Neural cell (in vitro differentiated cells): ENCODE measurements at regions not wholly inside any gene's neighbourhood (a gene's known extent, or its start where the extent isn't known, plus 50 kb on each side); places are given as distances from the start of the nearest gene placed in this dataset.

Experiments used
- H2AFZ ChIP-seq: fragments of 200-600, 300-800 bp; sonication (generic), shearing (Covaris generic); 2 replicates; pipeline ENCODE4 v1.6.0; 2014; ENCODE audit warnings: low read depth, mild to moderate bottlenecking, antibody characterized with exemption, low read length, moderate library complexity
- H3F3A ChIP-seq: fragments of 200-600 bp; shearing (Covaris generic); 2 replicates; pipeline ENCODE4 v1.6.1; 2016; ENCODE audit warnings: mild to moderate bottlenecking, moderate library complexity, mixed read lengths, antibody characterized with exemption, low read length; ENCODE audit not compliant: insufficient read depth, poor library complexity, severe bottlenecking
- H3K27ac ChIP-seq: fragments of 200-600, 300-800 bp; sonication (generic), shearing (Covaris generic); 2 replicates; pipeline ENCODE4 v1.5.1; 2014; ENCODE audit warnings: mild to moderate bottlenecking, low read length, moderate library complexity
- H3K27me3 ChIP-seq: fragments of 300-800, 200-600 bp; sonication (generic), shearing (Covaris generic); 2 replicates; pipeline ENCODE4 v1.6.0; 2014; ENCODE audit warnings: mild to moderate bottlenecking, low read depth, low read length, moderate library complexity; ENCODE audit not compliant: insufficient read depth
- H3K36me3 ChIP-seq: fragments of 300-800, 200-600 bp; sonication (generic), shearing (Covaris generic); 2 replicates; pipeline ENCODE4 v1.5.1; 2014; ENCODE audit warnings: mild to moderate bottlenecking, antibody characterized with exemption, low read length, moderate library complexity; ENCODE audit not compliant: insufficient read depth
- H3K4me2 ChIP-seq: fragments of 300-800, 200-600 bp; sonication (generic), shearing (Covaris generic); 2 replicates; pipeline ENCODE4 v1.6.0; 2014; ENCODE audit warnings: mild to moderate bottlenecking, low read length
- H3K4me3 ChIP-seq: fragments of 300-800, 200-600 bp; sonication (generic), shearing (Covaris generic); 2 replicates; pipeline ENCODE4 v1.5.1; 2014; ENCODE audit warnings: mild to moderate bottlenecking, low read length, moderate library complexity
- H3K79me2 ChIP-seq: fragments of 200-600 bp; shearing (Covaris generic); replicated peaks from 2 replicates; pipeline ENCODE4 v1.6.0; 2014; ENCODE audit warnings: mild to moderate bottlenecking, low read length, moderate library complexity; ENCODE audit not compliant: insufficient read depth
- H3K9ac ChIP-seq: fragments of 300-800, 200-600 bp; sonication (generic), shearing (Covaris generic); 2 replicates; pipeline ENCODE4 v1.6.1; 2016; ENCODE audit warnings: mild to moderate bottlenecking, low read length, mixed read lengths
- H3K9me2 ChIP-seq: fragments of 200-600 bp; shearing (Covaris generic); 2 replicates; pipeline ENCODE4 v1.6.1; 2016; ENCODE audit warnings: mild to moderate bottlenecking, low read length, mixed read lengths; ENCODE audit not compliant: insufficient read depth
- H3K9me3 ChIP-seq: fragments of 200-600, 300-800 bp; sonication (generic), shearing (Covaris generic); 2 replicates; pipeline ENCODE4 v1.6.1; 2016; ENCODE audit warnings: mild to moderate bottlenecking, mixed run types, low read length, moderate library complexity, mixed read lengths
- H4K20me1 ChIP-seq: fragments of 200-600 bp; shearing (Covaris generic); 2 replicates; pipeline ENCODE4 v1.6.1; 2016; ENCODE audit warnings: mild to moderate bottlenecking, mixed run types; ENCODE audit not compliant: insufficient read depth
- EP300 ChIP-seq: fragments of 450-650 bp; conservative IDR thresholded peaks from 2 replicates; pipeline ENCODE4 v1.6.1; 2014; ENCODE audit warnings: antibody characterized with exemption, mild to moderate bottlenecking, moderate library complexity; ENCODE audit not compliant: poor library complexity, severe bottlenecking
- EZH2 ChIP-seq: fragments of 200-600, 300-800 bp; shearing (Covaris generic), sonication (generic); IDR thresholded peaks from 2 replicates; pipeline ENCODE4 v1.6.1; 2014; ENCODE audit warnings: antibody characterized with exemption, low read length, borderline replicate concordance, mild to moderate bottlenecking; ENCODE audit not compliant: insufficient read depth, poor library complexity, severe bottlenecking
- MXI1 ChIP-seq: fragments of 450-650 bp; conservative IDR thresholded peaks from 2 replicates; pipeline ENCODE4 v1.6.1; 2014; ENCODE audit warnings: antibody characterized with exemption, mild to moderate bottlenecking; ENCODE audit not compliant: poor library complexity, severe bottlenecking
- POLR2AphosphoS5 ChIP-seq: IDR thresholded peaks from 2 replicates; pipeline ENCODE4 v1.6.1; 2012
- RAD21 ChIP-seq: fragments of 450-650 bp; conservative IDR thresholded peaks from 2 replicates; pipeline ENCODE4 v1.6.1; 2014; ENCODE audit warnings: antibody characterized with exemption, mild to moderate bottlenecking, moderate library complexity
- TAF1 ChIP-seq: IDR thresholded peaks from 2 replicates; pipeline ENCODE4 v1.6.1; 2012; ENCODE audit warnings: low read depth
- TF ChIP-seq, protein P1 (sequence below): fragments of 450-650 bp; IDR thresholded peaks from 2 replicates; pipeline ENCODE4 v1.5.1; 2014; ENCODE audit warnings: antibody characterized with exemption, mild to moderate bottlenecking, moderate library complexity; ENCODE audit not compliant: poor library complexity, severe bottlenecking
- TF ChIP-seq, protein P2 (sequence below): IDR thresholded peaks from 2 replicates; pipeline ENCODE4 v1.6.1; 2012; ENCODE audit warnings: borderline replicate concordance

DNA sequence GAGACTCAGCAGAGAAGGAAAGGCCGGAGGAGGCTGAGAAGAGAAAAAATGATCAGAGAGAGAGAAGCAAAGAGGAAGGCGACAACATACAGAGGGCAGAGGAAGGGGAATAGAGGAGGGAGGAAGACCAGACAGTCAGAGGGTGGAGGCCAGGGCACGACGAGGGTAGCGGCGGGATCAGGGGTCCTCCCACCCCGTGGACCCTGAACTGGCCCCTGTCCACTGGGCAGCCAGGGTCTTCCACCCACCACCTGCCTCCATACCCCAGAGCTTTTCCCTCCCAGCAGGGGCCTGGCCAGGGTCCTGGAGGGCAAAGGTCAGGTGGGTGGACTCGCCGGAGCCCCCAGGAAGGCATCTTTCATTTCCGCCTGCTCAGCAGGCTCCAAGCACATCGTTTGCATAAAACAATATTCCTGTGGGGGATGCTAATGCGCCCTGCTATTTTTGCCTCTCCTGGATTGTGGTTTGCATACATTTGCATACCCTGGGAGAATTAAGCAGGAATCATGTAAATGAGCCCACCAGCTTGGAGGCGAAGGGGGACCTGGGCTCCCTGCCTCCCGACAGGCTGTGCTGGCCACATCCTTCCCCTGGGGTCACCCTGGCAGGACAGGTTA lies 394.1 kb downstream of the MN1 start:
- Histone ChIP-seq H3K4me2 (no peak overlapping the region), H3K9me2 (no peaks in the 10 kb centered on the region), H3K9ac (peak overlapping the region; percentile 54), H3K27ac (peak overlapping the region; percentile 78), H2AFZ (no peak overlapping the region), H3K79me2 (no peaks in the 10 kb centered on the region), H3K4me3 (peak overlapping the region; percentile 44), H4K20me1 (no peaks in the 10 kb centered on the region), H3K36me3 (no peaks in the 10 kb centered on the region), H3F3A (no peaks in the 10 kb centered on the region), H3K27me3 (no peaks in the 10 kb centered on the region), H3K9me3 (no peaks in the 10 kb centered on the region)
- peak; percentile 44 for TF ChIP-seq POLR2AphosphoS5
- TF ChIP-seq EZH2: no peak

DNA sequence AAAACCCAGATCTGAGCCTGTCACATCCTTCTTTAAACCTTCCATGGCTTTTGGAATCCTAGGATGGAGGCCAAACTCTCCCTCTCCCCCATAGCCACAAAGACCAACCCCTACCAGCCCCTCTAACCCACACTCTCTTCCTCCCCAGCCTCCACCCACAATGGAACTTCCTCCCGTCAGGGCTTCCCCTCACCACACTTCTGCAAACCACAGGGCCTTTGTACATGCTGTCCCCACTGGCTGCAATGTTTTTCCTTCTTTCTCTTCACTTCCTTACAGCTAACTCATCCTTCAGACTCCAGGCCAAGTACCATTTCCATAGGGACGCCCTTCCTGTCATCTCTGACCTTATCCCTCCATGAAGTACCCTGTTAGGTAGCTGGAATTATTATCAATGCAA lies 393.5 kb downstream of the MN1 start:
- Histone ChIP-seq H3K36me3 (no peaks in the 10 kb centered on the region), H3K9me3 (no peaks in the 10 kb centered on the region), H3K27ac (peak overlapping the region; percentile 78), H3K4me3 (peak overlapping the region; percentile 44), H3K9ac (peak overlapping the region; percentile 54), H3K79me2 (no peaks in the 10 kb centered on the region), H3K27me3 (no peaks in the 10 kb centered on the region), H3K9me2 (no peaks in the 10 kb centered on the region), H2AFZ (no peak overlapping the region), H3F3A (no peaks in the 10 kb centered on the region), H3K4me2 (no peak overlapping the region), H4K20me1 (no peaks in the 10 kb centered on the region)
- no peak for TF ChIP-seq POLR2AphosphoS5
- no peak for TF ChIP-seq EZH2

DNA sequence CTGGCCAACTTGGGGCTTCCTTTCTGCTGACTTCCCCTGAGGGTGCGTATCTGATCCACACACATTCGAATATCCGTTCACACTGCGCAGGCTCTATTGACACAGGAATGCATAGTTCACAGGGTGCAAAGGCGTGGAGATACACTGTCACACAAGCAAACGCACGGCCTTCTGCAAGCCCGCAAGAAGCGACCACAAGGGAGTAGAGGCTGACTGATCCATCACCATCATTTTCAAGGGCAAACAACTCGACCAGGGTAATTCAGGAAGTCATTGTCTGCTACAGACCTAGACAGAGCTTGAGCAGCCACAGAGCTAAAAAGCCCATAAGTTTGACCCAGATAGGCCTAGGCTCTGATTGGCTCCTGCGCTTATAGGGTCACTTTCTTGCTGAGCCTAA lies 392.3 kb downstream of the MN1 start:
- H3K4me3 ChIP-seq: no peak overlapping the region
- TF ChIP-seq TAF1: no peak
- no peak for TF ChIP-seq EP300
- no peak for TF ChIP-seq RAD21
- TF ChIP-seq MXI1: no peak
- H3K27ac ChIP-seq: no peak overlapping the region
- H2AFZ ChIP-seq: no peak overlapping the region
- H3K9me3 ChIP-seq: no peaks in the 10 kb centered on the region
- H3K36me3 ChIP-seq: no peaks in the 10 kb centered on the region
- no peaks in the 10 kb centered on the region for H3K79me2 ChIP-seq
- H3K4me2 ChIP-seq: no peak overlapping the region
- no peak overlapping the region for H3K9ac ChIP-seq
- H4K20me1 ChIP-seq: no peaks in the 10 kb centered on the region
- H3F3A ChIP-seq: no peaks in the 10 kb centered on the region
- H3K27me3 ChIP-seq: no peaks in the 10 kb centered on the region
- no peaks in the 10 kb centered on the region for H3K9me2 ChIP-seq

DNA sequence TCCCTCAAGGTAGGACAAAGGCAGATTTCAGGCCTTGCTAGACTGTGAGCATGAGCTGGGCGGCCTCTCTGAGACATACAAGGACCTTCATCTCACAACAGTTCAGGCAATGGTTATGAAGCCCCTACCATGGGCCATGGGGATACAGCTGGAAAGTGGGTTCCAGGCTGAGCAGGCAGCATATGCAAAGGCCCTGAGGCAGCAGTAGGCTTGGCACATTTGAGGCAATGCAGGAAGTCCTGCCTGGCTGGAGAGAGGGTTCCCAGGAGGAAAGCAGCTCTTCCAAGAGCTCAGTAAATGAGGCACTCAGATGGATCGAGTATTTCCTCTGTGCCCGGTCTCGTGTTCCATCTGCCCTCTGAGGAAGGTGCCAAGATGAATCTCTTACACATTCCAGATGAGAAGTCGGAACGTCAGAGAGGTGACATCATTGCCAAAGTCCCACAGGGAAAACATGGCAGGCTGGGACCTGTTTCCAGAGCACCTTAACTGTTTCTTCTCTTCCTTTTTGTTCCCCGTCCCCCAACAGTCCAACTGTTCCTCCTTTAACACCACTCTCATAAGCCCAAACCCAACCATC lies 388.6 kb downstream of the MN1 start:
- Histone ChIP-seq H3K9ac (no peak overlapping the region), H3F3A (no peaks in the 10 kb centered on the region), H3K4me2 (no peak overlapping the region), H3K36me3 (no peaks in the 10 kb centered on the region), H3K4me3 (no peak overlapping the region), H3K9me3 (no peaks in the 10 kb centered on the region), H4K20me1 (no peaks in the 10 kb centered on the region), H3K27ac (no peak overlapping the region), H3K27me3 (no peaks in the 10 kb centered on the region), H2AFZ (no peak overlapping the region), H3K9me2 (no peaks in the 10 kb centered on the region), H3K79me2 (no peaks in the 10 kb centered on the region)
- TF ChIP-seq EP300 (no peak), MXI1 (no peak), TAF1 (no peak)
- TF ChIP-seq, protein P1, sequence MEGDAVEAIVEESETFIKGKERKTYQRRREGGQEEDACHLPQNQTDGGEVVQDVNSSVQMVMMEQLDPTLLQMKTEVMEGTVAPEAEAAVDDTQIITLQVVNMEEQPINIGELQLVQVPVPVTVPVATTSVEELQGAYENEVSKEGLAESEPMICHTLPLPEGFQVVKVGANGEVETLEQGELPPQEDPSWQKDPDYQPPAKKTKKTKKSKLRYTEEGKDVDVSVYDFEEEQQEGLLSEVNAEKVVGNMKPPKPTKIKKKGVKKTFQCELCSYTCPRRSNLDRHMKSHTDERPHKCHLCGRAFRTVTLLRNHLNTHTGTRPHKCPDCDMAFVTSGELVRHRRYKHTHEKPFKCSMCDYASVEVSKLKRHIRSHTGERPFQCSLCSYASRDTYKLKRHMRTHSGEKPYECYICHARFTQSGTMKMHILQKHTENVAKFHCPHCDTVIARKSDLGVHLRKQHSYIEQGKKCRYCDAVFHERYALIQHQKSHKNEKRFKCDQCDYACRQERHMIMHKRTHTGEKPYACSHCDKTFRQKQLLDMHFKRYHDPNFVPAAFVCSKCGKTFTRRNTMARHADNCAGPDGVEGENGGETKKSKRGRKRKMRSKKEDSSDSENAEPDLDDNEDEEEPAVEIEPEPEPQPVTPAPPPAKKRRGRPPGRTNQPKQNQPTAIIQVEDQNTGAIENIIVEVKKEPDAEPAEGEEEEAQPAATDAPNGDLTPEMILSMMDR: no peak
- TF ChIP-seq, protein P2, sequence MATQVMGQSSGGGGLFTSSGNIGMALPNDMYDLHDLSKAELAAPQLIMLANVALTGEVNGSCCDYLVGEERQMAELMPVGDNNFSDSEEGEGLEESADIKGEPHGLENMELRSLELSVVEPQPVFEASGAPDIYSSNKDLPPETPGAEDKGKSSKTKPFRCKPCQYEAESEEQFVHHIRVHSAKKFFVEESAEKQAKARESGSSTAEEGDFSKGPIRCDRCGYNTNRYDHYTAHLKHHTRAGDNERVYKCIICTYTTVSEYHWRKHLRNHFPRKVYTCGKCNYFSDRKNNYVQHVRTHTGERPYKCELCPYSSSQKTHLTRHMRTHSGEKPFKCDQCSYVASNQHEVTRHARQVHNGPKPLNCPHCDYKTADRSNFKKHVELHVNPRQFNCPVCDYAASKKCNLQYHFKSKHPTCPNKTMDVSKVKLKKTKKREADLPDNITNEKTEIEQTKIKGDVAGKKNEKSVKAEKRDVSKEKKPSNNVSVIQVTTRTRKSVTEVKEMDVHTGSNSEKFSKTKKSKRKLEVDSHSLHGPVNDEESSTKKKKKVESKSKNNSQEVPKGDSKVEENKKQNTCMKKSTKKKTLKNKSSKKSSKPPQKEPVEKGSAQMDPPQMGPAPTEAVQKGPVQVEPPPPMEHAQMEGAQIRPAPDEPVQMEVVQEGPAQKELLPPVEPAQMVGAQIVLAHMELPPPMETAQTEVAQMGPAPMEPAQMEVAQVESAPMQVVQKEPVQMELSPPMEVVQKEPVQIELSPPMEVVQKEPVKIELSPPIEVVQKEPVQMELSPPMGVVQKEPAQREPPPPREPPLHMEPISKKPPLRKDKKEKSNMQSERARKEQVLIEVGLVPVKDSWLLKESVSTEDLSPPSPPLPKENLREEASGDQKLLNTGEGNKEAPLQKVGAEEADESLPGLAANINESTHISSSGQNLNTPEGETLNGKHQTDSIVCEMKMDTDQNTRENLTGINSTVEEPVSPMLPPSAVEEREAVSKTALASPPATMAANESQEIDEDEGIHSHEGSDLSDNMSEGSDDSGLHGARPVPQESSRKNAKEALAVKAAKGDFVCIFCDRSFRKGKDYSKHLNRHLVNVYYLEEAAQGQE: no peak
